Gastrocnemius medialis (tissue), 4 donors: ENCODE measurements at regions not wholly inside any gene's neighbourhood (a gene's known extent, or its start where the extent isn't known, plus 50 kb on each side); places are given as distances from the start of the nearest gene placed in this dataset.

Source experiments
- CTCF ChIP-seq, 5 experiments: fragments of 450-650 bp in 3 of 5; fragments of 200-600 bp in 2 of 5; sonication (generic) in 2 of 5; IDR thresholded peaks in 4 of 5; conservative IDR thresholded peaks in 1 of 5; 1 replicate in 4 of 5; 2 replicates in 1 of 5; pipeline ENCODE4 v1.5.1; 2016 to 2019; ENCODE audit warnings: antibody characterized with exemption in 5 of 5, mild to moderate bottlenecking in 3 of 5, moderate library complexity in 3 of 5
- POLR2A ChIP-seq, 2 donors: fragments of 450-650 bp; IDR thresholded peaks; one replicate each; pipeline ENCODE4 v1.6.1; 2017; ENCODE audit warnings: antibody characterized with exemption in 2 of 2, mild to moderate bottlenecking in 2 of 2, moderate library complexity in 2 of 2

- TF ChIP-seq CTCF (IDR thresholded peaks at IDR 0.05 in 4 of 5, conservative IDR thresholded peaks at IDR 0.05 in 1 of 5) (no peak), POLR2A (IDR thresholded peaks at IDR 0.05) (no peak)
These were observed 300.0 kb upstream of the HDAC4 start for GRCh38 chr2:239700686-239701345.
